ENCODE measurements at regions not wholly inside any gene's neighbourhood (a gene's known extent, or its start where the extent isn't known, plus 50 kb on each side); places are given as distances from the start of the nearest gene placed in this dataset.
"Not testable (repeated sequence)": the region's sequence is repeated elsewhere in the genome, so short reads cannot be mapped to it uniquely, and the experiment has no call there.

GRCh38 chr2:168300460-168300859, 53.1 kb upstream of the STK39 start:
- no peak for DNase-seq

GRCh38 chr2:168304024-168304681, 56.8 kb upstream of the STK39 start:
- DNase-seq: no peak

GRCh38 chr2:168307379-168307778, 60.0 kb upstream of the STK39 start:
- no peak for DNase-seq

GRCh38 chr2:168310580-168310979, 63.2 kb upstream of the STK39 start:
- no peak for DNase-seq

- no peak for DNase-seq
Measured at GRCh38 chr2:168311261-168311910, 64.0 kb upstream of the STK39 start.

- no peak for DNase-seq
Measured at GRCh38 chr2:168312036-168312822, 64.8 kb upstream of the STK39 start.

- DNase-seq: no peak
Measured at GRCh38 chr2:168314236-168314635, 66.8 kb upstream of the STK39 start.

GRCh38 chr2:168315331-168316072, 68.1 kb upstream of the STK39 start:
- DNase-seq: no peak

GRCh38 chr2:168316073-168316440, 68.7 kb upstream of the STK39 start:
- DNase-seq: no peak

- DNase-seq: no peak
Measured at GRCh38 chr2:168317282-168317681, 69.9 kb upstream of the STK39 start.

GRCh38 chr2:168320267-168320666, 72.9 kb upstream of the STK39 start:
- no peak for DNase-seq

- DNase-seq: no peak
Measured at GRCh38 chr2:168322325-168323007, 75.1 kb upstream of the STK39 start.

- no peak for DNase-seq
Measured at GRCh38 chr2:168323529-168324021, 76.2 kb upstream of the STK39 start.

- no peak for DNase-seq
Measured at GRCh38 chr2:168326572-168326971, 79.2 kb upstream of the STK39 start.

GRCh38 chr2:168327328-168327727, 79.9 kb upstream of the STK39 start:
- DNase-seq: no peak

GRCh38 chr2:168328421-168328820, 81.0 kb upstream of the STK39 start:
- no peak for DNase-seq

- no peak for DNase-seq
Measured at GRCh38 chr2:168330624-168331423, 83.4 kb upstream of the STK39 start.

GRCh38 chr2:168335254-168335653, 87.9 kb upstream of the STK39 start:
- DNase-seq: not testable (repeated sequence)

GRCh38 chr2:168336786-168337388, 89.5 kb upstream of the STK39 start:
- no peak for DNase-seq

- no peak for DNase-seq
Measured at GRCh38 chr2:168338292-168338691, 90.9 kb upstream of the STK39 start.

GRCh38 chr2:168338803-168339437, 91.5 kb upstream of the STK39 start:
- DNase-seq: no peak

All from GDM1 (cell line).